ENCODE measurements at regions not wholly inside any gene's neighbourhood (a gene's known extent, or its start where the extent isn't known, plus 50 kb on each side); places are given as distances from the start of the nearest gene placed in this dataset.

DNA sequence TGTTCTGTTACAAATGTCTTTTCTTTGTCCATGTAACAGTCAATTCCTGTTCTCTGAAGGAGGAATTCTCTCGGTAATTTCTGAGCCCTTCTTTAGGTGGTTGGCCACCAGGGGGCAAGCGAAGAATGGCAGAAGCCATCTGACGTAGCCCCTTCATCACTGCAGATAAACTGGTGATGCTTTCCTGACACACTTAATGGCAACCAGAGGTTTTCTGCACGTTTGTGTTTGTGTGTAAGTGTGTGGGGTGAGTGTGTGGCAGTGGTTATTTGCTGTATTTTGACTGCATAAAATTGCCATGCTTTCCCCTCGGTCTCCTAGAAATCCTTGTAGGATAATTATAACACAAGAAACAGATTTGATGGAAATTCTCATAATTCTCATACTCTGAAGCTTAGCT lies 64.8 kb upstream of the STOX2 start:
- Mint-ChIP-seq H3K27ac (no peak overlapping the region), H3K27me3 (peaks cover 38% of the 10 kb centered on the region), H3K4me3 (no peak overlapping the region), H3K9me3 (no peaks in the 10 kb centered on the region), H3K36me3 (ENCODE audit: low read depth) (no peaks in the 10 kb centered on the region), H3K4me1 (ENCODE audit: low read depth) (no peaks in the 10 kb centered on the region)
- Histone ChIP-seq H3K4me3 (ENCODE audit: low read length) (no peak overlapping the region), H3K4me1 (ENCODE audit: insufficient read depth, low read length) (no peaks in the 10 kb centered on the region), H3K27me3 (ENCODE audit: control insufficient read depth in 1 of 2, insufficient read depth in 2 of 2, low read length in 2 of 2) (peaks cover 0 to 9% of the 10 kb centered on the region in 2 experiments), H3K27ac (ENCODE audit: low read depth in 1 of 2, low read length in 2 of 2) (no peak overlapping the region), H3K36me3 (ENCODE audit: insufficient read depth, low read length) (no peaks in the 10 kb centered on the region), H3K9me3 (ENCODE audit: control insufficient read depth in 1 of 2, insufficient read depth in 1 of 2, low read length in 2 of 2) (no peaks in the 10 kb centered on the region)
- intact Hi-C loops (cut with DNase I, micrococcal nuclease) = loop anchor here (2.0 to 10.0 kb wide), 5 partner anchors 260 to 1257 kb away; no protein-coding TSS in a partner anchor
- ChIA-PET POLR2A (no interaction called here), CTCF (no interaction called here)
- TF ChIP-seq, protein P1, sequence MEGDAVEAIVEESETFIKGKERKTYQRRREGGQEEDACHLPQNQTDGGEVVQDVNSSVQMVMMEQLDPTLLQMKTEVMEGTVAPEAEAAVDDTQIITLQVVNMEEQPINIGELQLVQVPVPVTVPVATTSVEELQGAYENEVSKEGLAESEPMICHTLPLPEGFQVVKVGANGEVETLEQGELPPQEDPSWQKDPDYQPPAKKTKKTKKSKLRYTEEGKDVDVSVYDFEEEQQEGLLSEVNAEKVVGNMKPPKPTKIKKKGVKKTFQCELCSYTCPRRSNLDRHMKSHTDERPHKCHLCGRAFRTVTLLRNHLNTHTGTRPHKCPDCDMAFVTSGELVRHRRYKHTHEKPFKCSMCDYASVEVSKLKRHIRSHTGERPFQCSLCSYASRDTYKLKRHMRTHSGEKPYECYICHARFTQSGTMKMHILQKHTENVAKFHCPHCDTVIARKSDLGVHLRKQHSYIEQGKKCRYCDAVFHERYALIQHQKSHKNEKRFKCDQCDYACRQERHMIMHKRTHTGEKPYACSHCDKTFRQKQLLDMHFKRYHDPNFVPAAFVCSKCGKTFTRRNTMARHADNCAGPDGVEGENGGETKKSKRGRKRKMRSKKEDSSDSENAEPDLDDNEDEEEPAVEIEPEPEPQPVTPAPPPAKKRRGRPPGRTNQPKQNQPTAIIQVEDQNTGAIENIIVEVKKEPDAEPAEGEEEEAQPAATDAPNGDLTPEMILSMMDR (IDR thresholded peaks at IDR 0.05) = peak; percentile 82
- DNase-seq (peak; percentile 37 to 75 (median 54)), ATAC-seq (ENCODE audit: poor library complexity) (no peak)

DNA sequence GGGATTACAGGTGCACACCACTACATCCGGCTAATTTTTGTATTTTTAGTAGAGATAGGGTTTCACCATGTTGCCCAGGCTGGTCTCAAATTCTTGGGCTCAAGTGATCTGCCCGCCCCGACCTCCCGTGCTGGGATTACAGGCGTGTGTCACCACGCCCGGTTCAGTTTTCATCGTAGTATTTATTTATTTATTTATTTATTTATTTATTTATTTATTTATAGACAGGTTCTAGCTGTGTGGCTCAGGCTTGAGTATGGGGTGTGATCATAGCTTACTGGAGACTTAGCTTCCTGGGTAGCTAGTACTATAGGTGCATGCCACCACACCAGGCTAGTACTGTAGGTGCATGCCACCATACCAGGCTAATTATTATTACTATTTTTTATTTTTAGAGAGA lies 64.1 kb upstream of the STOX2 start:
- no peaks in the 10 kb centered on the region for H3K9me3 Mint-ChIP-seq
- no peak for DNase-seq
- intact Hi-C loops (cut with DNase I, micrococcal nuclease) = loop anchor here (2.0 to 10.0 kb wide), 5 partner anchors 260 to 1256 kb away; no protein-coding TSS in a partner anchor
- H3K27me3 Mint-ChIP-seq = peaks cover 40% of the 10 kb centered on the region
- ChIA-PET POLR2A (no interaction called here), CTCF (no interaction called here)
- H3K4me1 ChIP-seq (ENCODE audit: insufficient read depth, low read length) = no peaks in the 10 kb centered on the region
- TF ChIP-seq, protein P1 (IDR thresholded peaks at IDR 0.05) = no peak
- H3K27ac ChIP-seq (ENCODE audit: low read depth in 1 of 2, low read length in 2 of 2) = no peak overlapping the region
- no peaks in the 10 kb centered on the region for H3K36me3 ChIP-seq (ENCODE audit: insufficient read depth, low read length)
- H3K9me3 ChIP-seq (ENCODE audit: control insufficient read depth in 1 of 2, insufficient read depth in 1 of 2, low read length in 2 of 2) = no peaks in the 10 kb centered on the region
- H3K4me1 Mint-ChIP-seq (ENCODE audit: low read depth) = no peaks in the 10 kb centered on the region
- H3K27ac Mint-ChIP-seq = no peak overlapping the region
- peaks cover 0 to 9% of the 10 kb centered on the region in 2 experiments for H3K27me3 ChIP-seq (ENCODE audit: control insufficient read depth in 1 of 2, insufficient read depth in 2 of 2, low read length in 2 of 2)
- H3K4me3 ChIP-seq (ENCODE audit: low read length) = no peak overlapping the region
- H3K4me3 Mint-ChIP-seq = no peak overlapping the region
- ATAC-seq (ENCODE audit: poor library complexity) = no peak
- H3K36me3 Mint-ChIP-seq (ENCODE audit: low read depth) = no peaks in the 10 kb centered on the region

DNA sequence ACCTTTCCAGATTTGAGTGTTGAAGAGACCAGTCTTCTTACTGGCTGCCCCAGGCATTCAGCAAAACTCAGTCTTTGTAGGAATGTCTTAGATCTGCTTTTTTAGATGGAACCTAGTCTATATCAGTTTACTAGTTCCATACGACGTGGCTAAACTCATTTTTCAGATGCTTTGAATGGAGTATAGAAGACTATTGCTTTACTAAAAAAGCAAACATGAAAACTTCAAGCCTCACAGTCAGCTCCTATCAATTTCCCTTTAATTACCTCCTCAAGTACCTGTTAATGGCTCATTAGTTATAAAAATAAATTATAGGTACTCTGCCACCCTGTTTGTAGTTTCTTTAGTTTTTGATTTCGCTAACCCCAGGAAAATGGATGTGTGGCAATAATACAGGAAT lies 63.0 kb upstream of the STOX2 start:
- intact Hi-C loops (cut with DNase I, micrococcal nuclease) = loop anchor here (2.0 to 10.0 kb wide), 3 partner anchors 257 to 1255 kb away; no protein-coding TSS in a partner anchor
- ATAC-seq (ENCODE audit: poor library complexity) = no peak
- H3K4me3 Mint-ChIP-seq = no peak overlapping the region
- H3K4me3 ChIP-seq (ENCODE audit: low read length) = no peak overlapping the region
- TF ChIP-seq, protein P1 (IDR thresholded peaks at IDR 0.05) = no peak
- CTCF ChIA-PET = no interaction called here
- H3K9me3 Mint-ChIP-seq = no peaks in the 10 kb centered on the region
- H3K27ac ChIP-seq (ENCODE audit: low read depth in 1 of 2, low read length in 2 of 2) = no peak overlapping the region
- H3K27me3 Mint-ChIP-seq = peaks cover 30% of the 10 kb centered on the region
- H3K36me3 Mint-ChIP-seq (ENCODE audit: low read depth) = no peaks in the 10 kb centered on the region
- H3K9me3 ChIP-seq (ENCODE audit: control insufficient read depth in 1 of 2, insufficient read depth in 1 of 2, low read length in 2 of 2) = no peaks in the 10 kb centered on the region
- peaks cover 0 to 16% of the 10 kb centered on the region in 2 experiments for H3K27me3 ChIP-seq (ENCODE audit: control insufficient read depth in 1 of 2, insufficient read depth in 2 of 2, low read length in 2 of 2)
- no peaks in the 10 kb centered on the region for H3K4me1 ChIP-seq (ENCODE audit: insufficient read depth, low read length)
- DNase-seq = no peak
- POLR2A ChIA-PET = no interaction called here
- H3K36me3 ChIP-seq (ENCODE audit: insufficient read depth, low read length) = no peaks in the 10 kb centered on the region
- H3K4me1 Mint-ChIP-seq (ENCODE audit: low read depth) = no peaks in the 10 kb centered on the region
- H3K27ac Mint-ChIP-seq = no peak overlapping the region

Measured in CD4-positive, alpha-beta T cell (primary cell).